HG03095 (cell line): ENCODE measurements at regions not wholly inside any gene's neighbourhood (a gene's known extent, or its start where the extent isn't known, plus 50 kb on each side); places are given as distances from the start of the nearest gene placed in this dataset.
"Not testable (repeated sequence)": the region's sequence is repeated elsewhere in the genome, so short reads cannot be mapped to it uniquely, and the experiment has no call there.

ENCODE experiments used
- ATAC-seq: cut with Tn5 transposase; IDR thresholded peaks from one replicate; pipeline ENCODE4 v1.9.1; 2021; ENCODE audit warnings: moderate library complexity; ENCODE audit not compliant: unreplicated experiment

GRCh38 chr7:68839014-68839413 lies 759.3 kb upstream of the AUTS2 start:
- ATAC-seq: no peak

GRCh38 chr7:68840991-68841390 lies 757.3 kb upstream of the AUTS2 start:
- no peak for ATAC-seq

- not testable (repeated sequence) for ATAC-seq
Observed at GRCh38 chr7:68843985-68844384, 754.3 kb upstream of the AUTS2 start.

GRCh38 chr7:68846811-68847325 lies 751.4 kb upstream of the AUTS2 start:
- ATAC-seq: no peak

GRCh38 chr7:68853254-68853653 lies 745.0 kb upstream of the AUTS2 start:
- no peak for ATAC-seq

GRCh38 chr7:68857571-68857970 lies 740.7 kb upstream of the AUTS2 start:
- ATAC-seq: no peak

GRCh38 chr7:68858497-68858896 lies 739.8 kb upstream of the AUTS2 start:
- no peak for ATAC-seq

GRCh38 chr7:68861171-68861570 lies 737.1 kb upstream of the AUTS2 start:
- ATAC-seq: no peak

GRCh38 chr7:68862261-68862660 lies 736.0 kb upstream of the AUTS2 start:
- ATAC-seq: no peak

- no peak for ATAC-seq
Observed at GRCh38 chr7:68862736-68863135, 735.5 kb upstream of the AUTS2 start.

- no peak for ATAC-seq
Observed at GRCh38 chr7:68865351-68866199, 732.7 kb upstream of the AUTS2 start.

- ATAC-seq: no peak
Observed at GRCh38 chr7:68866200-68866570, 732.1 kb upstream of the AUTS2 start.

GRCh38 chr7:68866721-68867120 lies 731.6 kb upstream of the AUTS2 start:
- ATAC-seq: not testable (repeated sequence)

- no peak for ATAC-seq
Observed at GRCh38 chr7:68868978-68869377, 729.3 kb upstream of the AUTS2 start.

GRCh38 chr7:68873616-68874015 lies 724.7 kb upstream of the AUTS2 start:
- no peak for ATAC-seq

- no peak for ATAC-seq
Observed at GRCh38 chr7:68875857-68876256, 722.4 kb upstream of the AUTS2 start.

- ATAC-seq: not testable (repeated sequence)
Observed at GRCh38 chr7:68887116-68887515, 711.2 kb upstream of the AUTS2 start.

GRCh38 chr7:68888971-68889385 lies 709.3 kb upstream of the AUTS2 start:
- no peak for ATAC-seq

- no peak for ATAC-seq
Observed at GRCh38 chr7:68892236-68892635, 706.0 kb upstream of the AUTS2 start.

- ATAC-seq: no peak
Observed at GRCh38 chr7:68893411-68893810, 704.9 kb upstream of the AUTS2 start.

- ATAC-seq: not testable (repeated sequence)
Observed at GRCh38 chr7:68899156-68899555, 699.1 kb upstream of the AUTS2 start.

GRCh38 chr7:68900096-68900495 lies 698.2 kb upstream of the AUTS2 start:
- no peak for ATAC-seq

GRCh38 chr7:68904630-68905029 lies 693.6 kb upstream of the AUTS2 start:
- ATAC-seq: no peak
